GM12874 (cell line): ENCODE measurements at regions not wholly inside any gene's neighbourhood (a gene's known extent, or its start where the extent isn't known, plus 50 kb on each side); places are given as distances from the start of the nearest gene placed in this dataset.

Source experiments
- TF ChIP-seq, protein P1 (sequence below): IDR thresholded peaks from 2 replicates; pipeline ENCODE4 v1.5.1; 2011; ENCODE audit warnings: low read depth, mild to moderate bottlenecking, control low read depth, low read length, moderate library complexity; ENCODE audit not compliant: insufficient read depth

DNA sequence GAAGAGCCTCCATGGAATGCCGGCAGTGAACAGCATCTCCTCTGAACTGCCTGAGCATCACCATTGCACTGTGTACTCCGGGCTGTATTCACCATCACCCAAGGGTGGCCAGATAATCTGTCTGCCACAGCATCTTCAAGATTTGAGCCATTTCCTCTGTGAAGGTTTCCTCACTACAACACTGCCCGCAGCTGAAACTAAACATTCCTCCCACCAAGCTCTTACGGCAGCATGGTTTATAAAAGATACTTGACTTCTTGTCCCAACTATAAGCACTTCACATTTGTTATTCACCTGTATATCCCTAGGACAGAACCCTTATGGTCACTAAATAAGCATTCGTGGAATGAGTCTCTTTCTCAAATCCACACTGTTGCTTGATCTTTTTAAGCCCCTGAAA is 125.9 kb downstream of the SST start:
- TF ChIP-seq, protein P1, sequence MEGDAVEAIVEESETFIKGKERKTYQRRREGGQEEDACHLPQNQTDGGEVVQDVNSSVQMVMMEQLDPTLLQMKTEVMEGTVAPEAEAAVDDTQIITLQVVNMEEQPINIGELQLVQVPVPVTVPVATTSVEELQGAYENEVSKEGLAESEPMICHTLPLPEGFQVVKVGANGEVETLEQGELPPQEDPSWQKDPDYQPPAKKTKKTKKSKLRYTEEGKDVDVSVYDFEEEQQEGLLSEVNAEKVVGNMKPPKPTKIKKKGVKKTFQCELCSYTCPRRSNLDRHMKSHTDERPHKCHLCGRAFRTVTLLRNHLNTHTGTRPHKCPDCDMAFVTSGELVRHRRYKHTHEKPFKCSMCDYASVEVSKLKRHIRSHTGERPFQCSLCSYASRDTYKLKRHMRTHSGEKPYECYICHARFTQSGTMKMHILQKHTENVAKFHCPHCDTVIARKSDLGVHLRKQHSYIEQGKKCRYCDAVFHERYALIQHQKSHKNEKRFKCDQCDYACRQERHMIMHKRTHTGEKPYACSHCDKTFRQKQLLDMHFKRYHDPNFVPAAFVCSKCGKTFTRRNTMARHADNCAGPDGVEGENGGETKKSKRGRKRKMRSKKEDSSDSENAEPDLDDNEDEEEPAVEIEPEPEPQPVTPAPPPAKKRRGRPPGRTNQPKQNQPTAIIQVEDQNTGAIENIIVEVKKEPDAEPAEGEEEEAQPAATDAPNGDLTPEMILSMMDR, result no peak

DNA sequence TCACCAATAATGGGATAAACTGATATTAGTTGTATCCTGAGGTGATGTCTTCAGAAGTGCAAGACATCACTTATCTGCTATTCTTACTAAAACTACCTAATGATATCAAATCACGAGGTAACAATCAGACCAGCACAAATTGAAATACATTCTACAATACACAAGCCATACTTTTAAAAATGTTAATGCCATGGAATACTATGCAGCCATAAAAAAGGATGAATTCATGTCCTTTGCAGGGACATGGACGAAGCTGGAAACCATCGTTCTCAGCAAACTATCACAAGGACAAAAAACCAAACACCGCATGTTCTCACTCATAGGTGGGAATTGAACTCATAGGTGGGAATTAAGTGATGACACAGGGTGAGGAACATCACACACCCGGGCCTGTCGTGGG is 129.3 kb downstream of the SST start:
- TF ChIP-seq, protein P1, result no peak

DNA sequence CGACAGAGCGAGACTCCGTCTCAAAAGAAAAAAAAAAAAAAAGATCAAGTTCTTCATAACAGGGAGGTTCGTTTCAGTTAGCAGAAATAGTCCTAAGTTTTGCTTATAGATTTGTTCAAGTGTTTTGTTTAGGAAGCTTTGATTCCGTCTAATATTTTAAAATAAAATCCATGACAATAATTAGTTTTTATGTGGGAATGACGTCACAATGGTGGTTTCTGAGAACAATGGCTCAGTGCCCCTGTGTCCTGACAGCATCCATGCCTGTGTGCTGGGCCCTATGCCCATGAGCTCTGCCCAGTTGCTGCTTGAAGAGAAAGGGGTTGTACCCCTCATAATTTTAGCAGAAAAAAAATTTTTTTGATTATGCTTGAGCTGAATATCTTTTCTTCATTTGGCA is 134.0 kb downstream of the SST start:
- TF ChIP-seq, protein P1, result no peak

DNA sequence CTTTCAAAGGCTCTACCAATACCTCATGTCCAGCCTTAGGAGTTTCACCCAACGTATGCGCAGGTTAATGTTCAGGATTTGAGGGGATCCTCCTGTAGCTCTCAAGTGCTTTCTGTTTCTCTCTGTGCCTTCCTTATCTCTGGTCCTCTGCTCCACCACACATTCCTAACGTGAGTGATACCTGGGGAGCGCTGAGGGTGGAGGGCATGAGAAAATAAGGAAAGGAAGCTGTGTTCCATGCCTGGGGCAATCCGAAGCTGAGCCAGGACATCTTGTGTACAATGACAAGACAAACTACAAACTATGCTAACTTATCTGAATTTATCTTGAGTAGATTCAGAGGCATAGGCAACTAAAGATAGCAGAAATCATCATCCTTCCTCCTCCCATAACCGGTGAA is 136.4 kb downstream of the SST start:
- TF ChIP-seq, protein P1, result no peak

DNA sequence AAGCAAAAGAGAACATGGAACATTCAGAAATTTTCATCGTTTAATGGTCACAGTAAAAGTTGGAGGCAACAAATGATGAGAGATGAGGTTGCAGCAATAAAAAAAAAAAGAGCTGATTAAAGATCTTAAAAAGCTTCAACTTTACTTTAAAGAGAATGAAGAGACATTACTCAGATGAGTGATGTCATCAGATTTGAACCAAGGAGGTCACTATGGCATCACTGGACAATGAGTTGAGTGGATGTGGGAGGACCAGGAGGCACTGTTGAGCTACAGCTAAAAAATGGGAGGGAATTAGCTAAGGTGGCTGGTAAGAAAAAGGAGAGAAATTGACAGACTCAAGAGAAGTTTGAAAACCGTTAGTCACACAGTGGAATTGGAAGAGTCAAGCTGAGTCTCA is 138.4 kb downstream of the SST start:
- TF ChIP-seq, protein P1, result no peak

DNA sequence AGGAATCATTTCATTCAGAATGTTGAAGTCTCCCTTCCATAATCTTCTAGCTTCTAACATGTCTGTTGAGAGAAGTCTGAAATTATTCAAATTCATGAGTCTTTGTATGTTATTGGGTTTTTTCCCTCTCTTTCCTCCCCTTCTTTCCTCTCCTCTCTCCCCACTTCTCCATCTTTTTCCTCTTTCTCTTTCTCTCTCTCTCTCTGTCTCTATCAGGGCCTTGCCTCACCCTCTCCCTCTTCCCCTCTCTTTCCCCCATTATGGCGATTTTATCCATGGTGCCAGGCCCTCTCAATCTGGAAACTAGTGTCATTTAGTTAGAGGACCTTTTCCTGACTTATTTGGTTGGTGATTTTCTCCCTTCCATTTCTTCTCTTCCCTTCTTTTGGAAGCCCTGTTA is 147.3 kb downstream of the SST start:
- TF ChIP-seq, protein P1, result no peak

DNA sequence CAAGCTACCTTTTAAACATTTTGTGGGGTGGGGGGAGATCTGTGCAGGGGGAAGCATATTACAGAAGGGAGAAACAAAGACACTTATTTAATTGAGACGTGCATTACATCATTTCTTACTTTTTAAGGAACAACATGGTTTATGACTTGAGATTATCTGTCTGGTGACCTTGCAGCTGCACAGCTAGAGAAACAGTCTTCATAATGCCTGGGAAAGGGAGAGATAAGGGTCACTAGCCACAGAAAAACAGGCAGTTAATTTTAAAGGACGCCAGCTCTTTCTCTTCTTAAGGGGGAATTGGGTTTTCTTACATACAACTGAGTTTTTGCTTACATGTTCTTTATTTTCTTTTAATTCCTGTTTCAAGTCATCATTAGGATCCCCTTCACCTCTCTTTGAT is 147.9 kb downstream of the SST start:
- TF ChIP-seq, protein P1, result no peak

DNA sequence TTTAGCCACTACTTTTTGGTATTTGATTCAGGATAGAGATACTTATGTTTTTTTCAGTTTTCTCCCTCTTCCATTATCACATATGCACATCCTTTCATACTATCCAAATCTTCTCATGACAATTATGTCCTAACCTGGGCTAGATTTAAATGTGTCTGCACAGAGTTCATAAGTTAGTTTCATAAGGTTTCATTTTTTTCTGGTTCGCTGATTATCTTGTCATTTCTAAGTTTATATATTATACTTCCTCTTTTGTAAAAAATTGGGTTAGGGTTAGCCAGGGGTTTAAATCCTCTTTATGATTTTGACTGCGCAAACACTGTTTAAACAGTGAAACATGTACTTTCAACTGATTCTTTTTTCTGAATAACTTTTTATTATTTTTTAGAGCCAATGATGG is 148.6 kb downstream of the SST start:
- TF ChIP-seq, protein P1, result no peak
